NB4 (cell line): ENCODE measurements at regions not wholly inside any gene's neighbourhood (a gene's known extent, or its start where the extent isn't known, plus 50 kb on each side); places are given as distances from the start of the nearest gene placed in this dataset.

Source experiments
- POLR2A ChIP-seq: IDR thresholded peaks from 2 replicates; pipeline ENCODE4 v1.6.1; 2011; ENCODE audit warnings: mild to moderate bottlenecking; ENCODE audit not compliant: insufficient read length; ENCODE audit errors: extremely low read depth
- TF ChIP-seq, protein P1 (sequence below): IDR thresholded peaks from one replicate; pipeline ENCODE4 v1.5.1; 2012; ENCODE audit warnings: low read depth, low read length
- TF ChIP-seq, protein P2 (sequence below): IDR thresholded peaks from 2 replicates; pipeline ENCODE4 v1.6.1; 2011; ENCODE audit warnings: low read depth, low read length

DNA sequence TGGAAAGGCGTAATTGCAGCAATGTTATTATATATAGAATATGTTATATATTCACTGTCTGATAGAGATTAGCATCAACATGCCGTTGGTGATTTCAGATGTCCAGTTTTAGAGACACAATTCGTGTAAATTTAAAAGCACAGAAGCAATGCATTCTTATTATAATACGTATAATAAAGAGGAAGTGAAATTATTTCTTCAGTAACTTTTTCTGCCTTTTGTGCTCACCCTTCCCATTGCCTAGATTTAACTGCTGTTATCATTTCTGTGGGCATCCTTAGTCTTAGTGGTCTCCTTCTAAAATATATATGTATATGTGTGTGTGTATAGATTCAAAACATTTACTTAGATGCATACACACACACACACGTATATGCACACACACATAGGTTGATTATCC lies 592.5 kb upstream of the GOLIM4 start:
- TF ChIP-seq, protein P1, sequence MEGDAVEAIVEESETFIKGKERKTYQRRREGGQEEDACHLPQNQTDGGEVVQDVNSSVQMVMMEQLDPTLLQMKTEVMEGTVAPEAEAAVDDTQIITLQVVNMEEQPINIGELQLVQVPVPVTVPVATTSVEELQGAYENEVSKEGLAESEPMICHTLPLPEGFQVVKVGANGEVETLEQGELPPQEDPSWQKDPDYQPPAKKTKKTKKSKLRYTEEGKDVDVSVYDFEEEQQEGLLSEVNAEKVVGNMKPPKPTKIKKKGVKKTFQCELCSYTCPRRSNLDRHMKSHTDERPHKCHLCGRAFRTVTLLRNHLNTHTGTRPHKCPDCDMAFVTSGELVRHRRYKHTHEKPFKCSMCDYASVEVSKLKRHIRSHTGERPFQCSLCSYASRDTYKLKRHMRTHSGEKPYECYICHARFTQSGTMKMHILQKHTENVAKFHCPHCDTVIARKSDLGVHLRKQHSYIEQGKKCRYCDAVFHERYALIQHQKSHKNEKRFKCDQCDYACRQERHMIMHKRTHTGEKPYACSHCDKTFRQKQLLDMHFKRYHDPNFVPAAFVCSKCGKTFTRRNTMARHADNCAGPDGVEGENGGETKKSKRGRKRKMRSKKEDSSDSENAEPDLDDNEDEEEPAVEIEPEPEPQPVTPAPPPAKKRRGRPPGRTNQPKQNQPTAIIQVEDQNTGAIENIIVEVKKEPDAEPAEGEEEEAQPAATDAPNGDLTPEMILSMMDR, result no peak
- TF ChIP-seq POLR2A, result no peak
- TF ChIP-seq, protein P2, sequence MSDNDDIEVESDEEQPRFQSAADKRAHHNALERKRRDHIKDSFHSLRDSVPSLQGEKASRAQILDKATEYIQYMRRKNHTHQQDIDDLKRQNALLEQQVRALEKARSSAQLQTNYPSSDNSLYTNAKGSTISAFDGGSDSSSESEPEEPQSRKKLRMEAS, result no peak
